NB4 (cell line): ENCODE measurements at regions not wholly inside any gene's neighbourhood (a gene's known extent, or its start where the extent isn't known, plus 50 kb on each side); places are given as distances from the start of the nearest gene placed in this dataset.

Experiments used
- CTCF ChIP-seq: IDR thresholded peaks from one replicate; pipeline ENCODE4 v1.5.1; 2012; ENCODE audit warnings: low read depth, low read length
- MAX ChIP-seq: IDR thresholded peaks from 2 replicates; pipeline ENCODE4 v1.6.1; 2011; ENCODE audit warnings: low read depth, low read length
- MYC ChIP-seq: IDR thresholded peaks from 2 replicates; pipeline ENCODE4 v1.6.1; 2011; ENCODE audit warnings: low read depth, low read length
- POLR2A ChIP-seq: IDR thresholded peaks from 2 replicates; pipeline ENCODE4 v1.6.1; 2011; ENCODE audit warnings: mild to moderate bottlenecking; ENCODE audit not compliant: insufficient read length; ENCODE audit errors: extremely low read depth

- no peak for TF ChIP-seq CTCF
- no peak for TF ChIP-seq POLR2A
- no peak for TF ChIP-seq MAX
- TF ChIP-seq MYC = no peak
Measured at GRCh38 chrX:109952985-109953905, 49.7 kb upstream of the TMEM164 start.
